ENCODE measurements at regions not wholly inside any gene's neighbourhood (a gene's known extent, or its start where the extent isn't known, plus 50 kb on each side); places are given as distances from the start of the nearest gene placed in this dataset.

GRCh38 chr5:171580502-171581265 is 161.2 kb downstream of the FGF18 start:
- no peak for ATAC-seq

- ATAC-seq = no peak
These were observed 162.3 kb downstream of the FGF18 start for GRCh38 chr5:171581781-171582180.

DNA sequence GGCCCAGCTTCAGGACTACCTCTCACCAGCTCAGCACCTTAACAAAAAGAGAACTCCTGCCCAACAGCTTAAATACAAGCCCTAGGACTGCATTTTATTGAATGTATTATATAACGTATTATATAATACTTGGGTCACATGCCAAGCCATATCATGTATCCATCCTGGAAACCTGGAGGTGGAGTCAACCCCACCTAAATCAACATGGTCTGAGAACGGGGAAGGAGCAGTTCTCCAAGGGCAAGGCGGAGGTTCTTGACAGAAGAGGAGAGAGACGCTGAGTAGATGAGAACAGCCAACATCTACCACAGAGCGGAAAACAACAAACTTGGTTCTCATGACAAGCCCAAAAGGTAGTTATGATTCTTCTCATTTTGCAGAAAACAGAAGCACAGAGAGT is 163.4 kb downstream of the FGF18 start:
- ATAC-seq = no peak

DNA sequence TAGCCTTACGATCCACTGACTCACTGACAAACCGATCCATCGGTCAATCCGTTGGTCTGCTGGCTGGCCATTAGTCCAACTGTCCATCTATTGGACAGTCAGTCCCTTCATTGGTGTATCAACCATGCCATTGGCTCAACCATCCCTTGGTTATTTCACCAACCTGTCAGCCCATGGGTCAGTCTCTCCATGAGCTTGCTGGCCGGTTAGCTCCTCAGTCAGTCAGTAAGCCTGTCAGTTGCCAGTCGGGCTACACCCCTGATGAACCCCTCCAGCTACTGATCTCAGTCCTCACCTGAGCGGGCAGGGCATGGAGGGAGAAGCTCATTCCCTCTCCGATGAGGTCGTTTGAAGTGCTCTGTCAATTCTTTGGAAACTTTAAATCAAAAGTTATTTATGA is 166.5 kb downstream of the FGF18 start:
- no peak for ATAC-seq

DNA sequence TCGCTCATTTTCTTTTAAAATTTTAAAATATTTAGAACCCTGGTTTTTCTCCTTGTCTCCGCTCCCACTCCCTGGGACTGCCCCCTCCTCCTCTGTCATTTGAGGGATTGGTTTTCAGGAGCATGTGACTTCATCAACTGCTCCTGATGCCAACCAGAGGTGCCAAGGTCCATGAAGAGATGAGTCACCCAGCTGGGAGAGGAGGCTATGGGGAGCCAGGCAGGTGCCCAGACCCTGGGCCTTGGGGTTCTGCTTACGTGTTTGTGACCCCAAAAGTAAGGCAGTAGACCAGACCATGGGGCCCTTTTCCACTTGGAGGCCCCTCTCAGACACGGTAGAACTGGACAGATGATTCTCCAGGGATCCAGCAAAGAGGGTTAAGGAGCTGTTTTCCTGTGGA is 167.0 kb downstream of the FGF18 start:
- no peak for ATAC-seq

GRCh38 chr5:171588046-171588445 is 168.6 kb downstream of the FGF18 start:
- ATAC-seq = no peak

DNA sequence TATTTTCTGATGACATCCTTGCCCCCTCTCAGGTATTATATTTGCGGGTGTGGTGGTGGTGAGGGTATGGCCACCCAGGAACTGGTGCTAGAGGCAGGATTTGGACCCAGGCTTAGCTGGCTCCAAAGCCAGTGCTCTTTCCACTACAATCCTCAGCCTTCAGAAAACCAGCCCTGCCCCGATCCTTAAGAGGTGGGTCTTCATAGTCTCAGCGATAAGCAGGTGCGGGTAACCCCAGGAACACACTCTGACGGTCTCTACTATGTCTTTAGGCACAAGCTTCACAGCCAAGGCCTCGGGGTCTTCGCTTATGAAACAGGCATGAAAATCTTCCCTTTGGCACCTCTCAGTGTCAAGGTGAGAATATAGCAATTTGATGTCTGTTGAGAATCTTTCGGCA is 169.3 kb downstream of the FGF18 start:
- no peak for ATAC-seq

DNA sequence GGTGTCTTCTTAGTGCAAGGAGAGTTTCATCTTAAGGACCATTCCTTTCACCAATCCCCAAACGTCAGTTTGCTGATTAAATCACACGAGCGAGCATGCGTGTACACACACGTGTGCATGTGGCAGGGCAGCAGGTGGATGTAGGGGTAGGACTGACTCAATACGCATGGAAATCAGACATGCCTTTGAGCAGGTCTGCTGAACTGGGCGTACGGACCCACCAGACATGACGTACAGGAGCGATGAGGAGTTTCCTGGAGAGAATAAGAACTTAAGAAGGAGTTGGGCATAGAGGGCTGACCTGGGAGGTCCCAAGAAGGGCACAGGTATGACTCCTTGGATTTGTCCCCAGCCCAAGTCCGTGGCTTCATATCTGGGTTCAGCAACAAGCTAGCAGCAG is 170.0 kb downstream of the FGF18 start:
- no peak for ATAC-seq

GRCh38 chr5:171592076-171592475 is 172.6 kb downstream of the FGF18 start:
- no peak for ATAC-seq

DNA sequence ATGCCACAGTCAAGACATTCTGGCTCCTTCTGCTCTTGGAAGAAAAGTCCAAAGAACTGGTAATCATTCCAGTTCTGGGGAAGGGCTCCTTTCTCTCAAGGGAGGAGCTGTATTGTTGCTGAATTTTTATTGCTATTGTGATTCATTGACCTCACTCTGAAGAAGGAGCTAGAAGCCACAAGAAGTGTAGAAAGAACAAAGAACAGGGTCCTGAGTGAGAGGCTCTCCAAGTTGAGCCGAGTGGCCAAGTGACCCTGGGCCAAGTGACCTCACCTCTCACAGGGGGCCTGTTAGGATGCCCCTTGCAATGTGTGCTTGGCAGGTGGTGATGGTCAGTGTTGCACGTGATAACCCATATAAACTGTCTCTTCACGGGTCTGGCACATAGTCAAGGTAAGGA is 173.3 kb downstream of the FGF18 start:
- ATAC-seq = no peak

DNA sequence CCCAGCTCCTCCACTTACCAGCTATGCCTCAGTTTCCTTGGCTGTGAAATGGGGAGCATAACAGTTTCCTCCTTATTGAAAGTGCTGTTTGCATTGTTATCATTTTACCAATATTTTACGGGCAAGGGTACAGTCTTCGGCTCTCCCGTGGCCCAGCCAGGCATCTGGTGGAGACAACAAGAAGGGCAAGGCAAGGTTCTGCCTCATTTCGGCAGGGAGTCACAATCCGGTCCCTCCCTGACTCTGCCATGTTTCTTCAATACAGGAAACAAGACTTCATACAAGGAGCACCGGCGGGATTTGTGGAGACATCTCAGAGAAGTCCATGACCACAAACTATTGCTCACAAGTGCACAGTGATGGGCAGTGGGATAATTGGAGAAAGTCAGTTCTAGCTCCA is 174.0 kb downstream of the FGF18 start:
- no peak for ATAC-seq

- ATAC-seq = no peak
These were observed 174.5 kb downstream of the FGF18 start for GRCh38 chr5:171593976-171594375.

- ATAC-seq = no peak
These were observed 176.0 kb downstream of the FGF18 start for GRCh38 chr5:171595401-171595800.

GRCh38 chr5:171595801-171596231 is 176.4 kb downstream of the FGF18 start:
- ATAC-seq = no peak

- ATAC-seq = no peak
These were observed 177.0 kb downstream of the FGF18 start for GRCh38 chr5:171596391-171596878.

GRCh38 chr5:171597946-171598640 is 178.6 kb downstream of the FGF18 start:
- no peak for ATAC-seq

DNA sequence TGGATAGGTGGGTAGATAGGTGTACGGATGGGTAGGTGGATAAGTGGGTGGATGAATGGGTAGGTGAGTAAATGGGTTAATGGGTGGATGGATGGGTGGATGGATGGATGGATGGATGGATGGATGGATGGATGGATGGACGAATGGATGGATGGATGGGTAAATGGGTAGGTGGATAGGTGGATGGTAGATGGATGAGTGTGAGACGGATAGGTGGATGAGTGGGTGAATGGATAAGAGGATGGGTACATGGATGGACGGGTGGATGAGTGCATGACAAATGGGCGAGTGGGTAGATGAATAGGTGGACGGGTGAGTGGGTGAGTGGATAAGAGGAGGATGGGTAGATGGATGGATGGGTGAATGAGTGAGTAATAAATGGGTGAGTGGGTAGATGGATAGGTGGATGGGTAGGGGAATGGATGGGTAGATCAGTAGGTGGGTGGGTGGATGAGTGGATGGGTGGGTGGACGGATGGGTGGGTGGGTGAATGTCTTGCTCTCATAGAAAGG is 179.2 kb downstream of the FGF18 start:
- ATAC-seq = no peak

DNA sequence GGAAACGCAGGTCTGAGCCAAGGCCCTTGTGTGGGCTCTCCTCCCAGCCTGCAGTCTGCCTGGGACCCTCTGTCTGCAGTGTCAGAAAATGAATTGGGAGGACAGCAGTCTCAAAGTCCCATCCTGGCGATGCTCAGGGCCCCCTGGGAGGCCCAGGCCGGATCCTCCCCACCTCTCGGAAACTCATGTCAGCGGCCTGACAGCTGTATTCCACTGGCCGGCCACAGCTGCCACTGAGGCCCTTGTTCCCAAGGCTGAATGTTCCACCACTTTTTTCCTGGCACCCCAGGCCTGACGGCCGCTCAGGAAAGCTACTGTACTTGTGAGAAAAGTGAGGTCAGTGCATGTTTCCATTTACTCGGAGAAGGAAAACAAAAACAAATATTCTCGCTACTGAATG is 180.0 kb downstream of the FGF18 start:
- no peak for ATAC-seq

GRCh38 chr5:171599957-171600612 is 180.6 kb downstream of the FGF18 start:
- no peak for ATAC-seq

GRCh38 chr5:171600741-171601265 is 181.4 kb downstream of the FGF18 start:
- no peak for ATAC-seq

DNA sequence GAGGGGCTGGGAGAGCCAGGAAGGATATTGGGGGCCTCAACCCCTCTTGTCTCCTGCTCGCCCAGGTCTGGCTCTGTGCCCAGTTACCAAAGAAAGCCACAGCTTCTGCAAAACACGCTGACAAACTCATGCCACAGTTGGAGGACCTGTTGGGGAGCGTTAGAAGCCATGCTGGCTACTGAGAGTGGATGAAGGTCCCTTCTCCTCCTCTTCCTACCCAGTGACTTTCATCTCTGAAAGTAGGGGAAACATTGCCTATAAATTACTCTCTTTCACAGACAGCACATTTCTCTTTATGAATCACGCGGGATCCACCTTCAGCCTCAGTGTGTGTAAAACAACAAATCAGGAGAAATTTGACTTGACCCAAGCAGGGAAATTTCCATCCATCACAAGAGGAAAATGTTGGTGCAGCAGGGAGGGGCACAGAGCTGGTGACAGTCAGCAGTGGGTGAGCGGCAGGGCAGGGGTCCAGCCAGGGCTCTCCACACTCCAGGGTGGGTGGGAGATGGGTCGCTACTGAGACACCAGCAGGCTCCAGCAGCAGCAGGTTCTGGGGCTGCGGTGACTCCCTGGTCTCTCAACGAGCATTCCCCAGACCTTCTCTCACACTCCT is 181.9 kb downstream of the FGF18 start:
- peak in 1 of 2 donors; percentile 20 for ATAC-seq

- no peak for ATAC-seq
These were observed 182.0 kb upstream of the SMIM23 start for GRCh38 chr5:171603591-171603990.

GRCh38 chr5:171604195-171604594 is 181.4 kb upstream of the SMIM23 start:
- no peak for ATAC-seq

Data from activated CD4-positive, CD25-positive, alpha-beta regulatory T cell treated with anti-CD3 and anti-CD28 coated beads, Interleukin-2, amount 50 U/mL, for 24 hours (primary cell).